ENCODE measurements at regions not wholly inside any gene's neighbourhood (a gene's known extent, or its start where the extent isn't known, plus 50 kb on each side); places are given as distances from the start of the nearest gene placed in this dataset.

GRCh38 chr9:124105266-124105665, 93.7 kb downstream of the LHX2 start:
- TF ChIP-seq CTCF (conservative IDR thresholded peaks at IDR 0.05; ENCODE audit: low read depth, low read length) (no peak), EZH2 (IDR thresholded peaks at IDR 0.05; ENCODE audit: low read length, unreplicated experiment) (no peak)
